ENCODE measurements at regions not wholly inside any gene's neighbourhood (a gene's known extent, or its start where the extent isn't known, plus 50 kb on each side); places are given as distances from the start of the nearest gene placed in this dataset.

DNA sequence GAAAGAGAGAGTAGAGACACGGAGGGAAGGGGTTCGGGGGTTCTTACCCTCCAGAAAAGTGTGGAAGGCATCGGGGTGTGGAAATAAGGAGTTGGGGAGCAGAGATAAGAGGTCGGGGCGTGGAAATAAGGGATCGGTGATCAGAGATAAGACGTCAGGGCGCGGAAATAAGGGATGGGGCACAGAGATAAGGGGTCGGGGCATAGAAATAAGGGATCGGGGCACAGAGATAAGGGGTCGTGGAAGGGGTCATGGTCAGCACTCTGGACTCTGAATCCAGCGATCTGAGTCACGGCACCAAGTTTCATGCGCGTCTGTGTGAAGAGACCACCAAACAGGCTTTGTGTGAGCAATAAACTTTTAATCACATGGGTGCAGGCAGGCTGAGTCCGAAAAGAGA lies 119.1 kb downstream of the PCDH10 start:
- no peak for TF ChIP-seq RAD21 (IDR thresholded peaks at IDR 0.05; ENCODE audit: low read length)
- TF ChIP-seq, protein P1, sequence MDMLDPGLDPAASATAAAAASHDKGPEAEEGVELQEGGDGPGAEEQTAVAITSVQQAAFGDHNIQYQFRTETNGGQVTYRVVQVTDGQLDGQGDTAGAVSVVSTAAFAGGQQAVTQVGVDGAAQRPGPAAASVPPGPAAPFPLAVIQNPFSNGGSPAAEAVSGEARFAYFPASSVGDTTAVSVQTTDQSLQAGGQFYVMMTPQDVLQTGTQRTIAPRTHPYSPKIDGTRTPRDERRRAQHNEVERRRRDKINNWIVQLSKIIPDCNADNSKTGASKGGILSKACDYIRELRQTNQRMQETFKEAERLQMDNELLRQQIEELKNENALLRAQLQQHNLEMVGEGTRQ (IDR thresholded peaks at IDR 0.05; ENCODE audit: low read depth, low read length): no peak
- no peak for TF ChIP-seq SMC3 (IDR thresholded peaks at IDR 0.05; ENCODE audit: low read depth, low read length)
- TF ChIP-seq, protein P2, sequence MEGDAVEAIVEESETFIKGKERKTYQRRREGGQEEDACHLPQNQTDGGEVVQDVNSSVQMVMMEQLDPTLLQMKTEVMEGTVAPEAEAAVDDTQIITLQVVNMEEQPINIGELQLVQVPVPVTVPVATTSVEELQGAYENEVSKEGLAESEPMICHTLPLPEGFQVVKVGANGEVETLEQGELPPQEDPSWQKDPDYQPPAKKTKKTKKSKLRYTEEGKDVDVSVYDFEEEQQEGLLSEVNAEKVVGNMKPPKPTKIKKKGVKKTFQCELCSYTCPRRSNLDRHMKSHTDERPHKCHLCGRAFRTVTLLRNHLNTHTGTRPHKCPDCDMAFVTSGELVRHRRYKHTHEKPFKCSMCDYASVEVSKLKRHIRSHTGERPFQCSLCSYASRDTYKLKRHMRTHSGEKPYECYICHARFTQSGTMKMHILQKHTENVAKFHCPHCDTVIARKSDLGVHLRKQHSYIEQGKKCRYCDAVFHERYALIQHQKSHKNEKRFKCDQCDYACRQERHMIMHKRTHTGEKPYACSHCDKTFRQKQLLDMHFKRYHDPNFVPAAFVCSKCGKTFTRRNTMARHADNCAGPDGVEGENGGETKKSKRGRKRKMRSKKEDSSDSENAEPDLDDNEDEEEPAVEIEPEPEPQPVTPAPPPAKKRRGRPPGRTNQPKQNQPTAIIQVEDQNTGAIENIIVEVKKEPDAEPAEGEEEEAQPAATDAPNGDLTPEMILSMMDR (conservative IDR thresholded peaks at IDR 0.05; ENCODE audit: low read depth, low read length): no peak
- TF ChIP-seq, protein P3, sequence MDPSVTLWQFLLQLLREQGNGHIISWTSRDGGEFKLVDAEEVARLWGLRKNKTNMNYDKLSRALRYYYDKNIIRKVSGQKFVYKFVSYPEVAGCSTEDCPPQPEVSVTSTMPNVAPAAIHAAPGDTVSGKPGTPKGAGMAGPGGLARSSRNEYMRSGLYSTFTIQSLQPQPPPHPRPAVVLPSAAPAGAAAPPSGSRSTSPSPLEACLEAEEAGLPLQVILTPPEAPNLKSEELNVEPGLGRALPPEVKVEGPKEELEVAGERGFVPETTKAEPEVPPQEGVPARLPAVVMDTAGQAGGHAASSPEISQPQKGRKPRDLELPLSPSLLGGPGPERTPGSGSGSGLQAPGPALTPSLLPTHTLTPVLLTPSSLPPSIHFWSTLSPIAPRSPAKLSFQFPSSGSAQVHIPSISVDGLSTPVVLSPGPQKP (IDR thresholded peaks at IDR 0.05; ENCODE audit: borderline replicate concordance, low read depth, low read length): no peak
- no peak for TF ChIP-seq BHLHE40 (IDR thresholded peaks at IDR 0.05; ENCODE audit: low read depth, low read length)
- TF ChIP-seq POLR2A (IDR thresholded peaks at IDR 0.05; ENCODE audit: low read depth, low read length): no peak
- no peak for TF ChIP-seq MXI1 (IDR thresholded peaks at IDR 0.05; ENCODE audit: borderline replicate concordance, low read depth, low read length)
- no peak for TF ChIP-seq RFX5 (IDR thresholded peaks at IDR 0.05; ENCODE audit: low read depth, low read length)
- no peak for TF ChIP-seq FOS (IDR thresholded peaks at IDR 0.05; ENCODE audit: low read depth, low read length)
- TF ChIP-seq RCOR1 (IDR thresholded peaks at IDR 0.05; ENCODE audit: insufficient replicate concordance, low read length): no peak
- no peaks in the 10 kb centered on the region for H3K9me3 ChIP-seq (ENCODE audit: control insufficient read depth, insufficient read depth, low read length)
- H3K56ac ChIP-seq (ENCODE audit: extremely low read depth, insufficient read depth, low read length): no peak overlapping the region
- H4K8ac ChIP-seq (ENCODE audit: low read depth in 2 of 2, low read length in 2 of 2): no peak overlapping the region
- H3K79me1 ChIP-seq (ENCODE audit: low read depth in 1 of 2, low read length in 2 of 2): no peaks in the 10 kb centered on the region
- BruUV-seq (replicated peaks): no TSS peak
- no peak overlapping the region for H3K4me3 ChIP-seq (ENCODE audit: insufficient read depth, low read depth, low read length)
- POLR2A ChIA-PET (ENCODE audit: unreplicated experiment): no interaction called here
- no peak overlapping the region for H3K9ac ChIP-seq (ENCODE audit: low read depth, low read length)
- no peak overlapping the region for H2AK5ac ChIP-seq (ENCODE audit: low read depth, low read length)
- H2BK120ac ChIP-seq (ENCODE audit: low read depth, low read length): no peak overlapping the region
- no peak overlapping the region for H3K18ac ChIP-seq (ENCODE audit: low read depth, low read length)
- no peaks in the 10 kb centered on the region for H4K20me1 ChIP-seq (ENCODE audit: insufficient read depth, low read length)
- DNase-seq: no peak
- no peak overlapping the region for H4K5ac ChIP-seq (ENCODE audit: low read depth, low read length)
- H2BK5ac ChIP-seq (ENCODE audit: low read depth, low read length, poor library complexity, severe bottlenecking): no peak overlapping the region
- H2AFZ ChIP-seq (replicated peaks; ENCODE audit: low read length, poor library complexity): no peak overlapping the region
- no peaks in the 10 kb centered on the region for H3K4me1 ChIP-seq (ENCODE audit: control insufficient read depth, insufficient read depth, low read length)
- no peak overlapping the region for H2BK20ac ChIP-seq (ENCODE audit: low read depth, low read length)
- no peak overlapping the region for H4K91ac ChIP-seq (ENCODE audit: insufficient read depth, low read depth, low read length)
- no peaks in the 10 kb centered on the region for H3K27me3 ChIP-seq (ENCODE audit: control insufficient read depth, insufficient read depth, low read length)
- CTCF ChIA-PET: no interaction called here
- H3K4ac ChIP-seq (ENCODE audit: low read depth, low read length): no peak overlapping the region
- no peak overlapping the region for H3K27ac ChIP-seq (ENCODE audit: insufficient read depth, low read length)
- H3K9me1 ChIP-seq (ENCODE audit: insufficient read depth, low read length): no peaks in the 10 kb centered on the region
- 59% methylated on average over 10 of the region's 17 CpGs; no CpG with 5 or more reads in 1 of the 2 experiments for WGBS, 2 experiments (ENCODE audit: extremely low coverage in 2 of 2, insufficient read length in 1 of 2)
- no peak overlapping the region for H2BK15ac ChIP-seq (ENCODE audit: low read depth, low read length)
- no peak overlapping the region for H3K14ac ChIP-seq (replicated peaks; ENCODE audit: low read depth, low read length)
- no peak overlapping the region for H2AK9ac ChIP-seq (replicated peaks; ENCODE audit: low read depth, low read length, poor library complexity)
- no peaks in the 10 kb centered on the region for H3K36me3 ChIP-seq (ENCODE audit: control insufficient read depth, insufficient read depth, low read length)
- in situ Hi-C loops (cut with MboI; ENCODE audit: low sequenced_read_pairs): no loop called here
- intact Hi-C loops (cut with micrococcal nuclease): no loop called here
- H3K4me2 ChIP-seq (ENCODE audit: low read depth, low read length): no peak overlapping the region
- ATAC-seq (ENCODE audit: low read depth): no peak
- dilution Hi-C loops (cut with HindIII; ENCODE audit: low sequenced_read_pairs, unreplicated experiment): no loop called here
- no peak overlapping the region for H3K23ac ChIP-seq (ENCODE audit: low read depth, low read length)

Measured in IMR-90 (cell line).